ENCODE measurements at regions not wholly inside any gene's neighbourhood (a gene's known extent, or its start where the extent isn't known, plus 50 kb on each side); places are given as distances from the start of the nearest gene placed in this dataset.

GRCh38 chr11:129312730-129313503, 62.7 kb upstream of the BARX2 start:
- Histone ChIP-seq H2BK120ac (ENCODE audit: low read depth, low read length) (no peak overlapping the region), H3K9me3 (replicated peaks in 1 of 2; ENCODE audit: control insufficient read depth in 2 of 2, insufficient read depth in 1 of 2, low read depth in 1 of 2, low read length in 2 of 2) (no peaks in the 10 kb centered on the region), H2BK12ac (ENCODE audit: low read length) (no peak overlapping the region), H3K27me3 (ENCODE audit: control insufficient read depth in 3 of 3, insufficient read depth in 3 of 3, low read depth in 1 of 3, low read length in 3 of 3) (no peaks in the 10 kb centered on the region), H3K9ac (ENCODE audit: low read depth, low read length, poor library complexity) (no peak overlapping the region), H3K18ac (ENCODE audit: low read length) (peak overlapping the region; percentile 50), H2BK15ac (ENCODE audit: low read length) (no peak overlapping the region), H3K36me3 (replicated peaks in 1 of 2; ENCODE audit: control insufficient read depth in 2 of 2, insufficient read depth in 2 of 2, low read length in 2 of 2) (no peaks in the 10 kb centered on the region), H3K4me1 (ENCODE audit: control insufficient read depth in 2 of 2, insufficient read depth in 1 of 2, low read depth in 1 of 2, low read length in 2 of 2) (peaks cover 15 to 18% of the 10 kb centered on the region in 2 donors), H3K4ac (ENCODE audit: low read length) (no peak overlapping the region), H4K8ac (ENCODE audit: low read depth, low read length) (no peak overlapping the region), H3K4me2 (ENCODE audit: insufficient read depth, low read length, poor library complexity, severe bottlenecking) (no peak overlapping the region), H4K91ac (ENCODE audit: low read depth, low read length, poor library complexity) (no peak overlapping the region), H2AFZ (ENCODE audit: low read length) (peak overlapping the region; percentile 26), H3K14ac (ENCODE audit: low read length) (no peak overlapping the region), H3K4me3 (ENCODE audit: low read length in 2 of 2) (no peak overlapping the region), H2BK5ac (ENCODE audit: low read length) (no peak overlapping the region), H3K79me1 (ENCODE audit: low read depth, low read length) (no peaks in the 10 kb centered on the region), H2AK5ac (ENCODE audit: low read depth, low read length) (no peak overlapping the region), H3K27ac (replicated peaks; ENCODE audit: low read length) (no peak overlapping the region), H3K23ac (ENCODE audit: low read depth, low read length, poor library complexity) (no peak overlapping the region)
- WGBS, 2 donors (ENCODE audit: extremely low coverage in 2 of 2, insufficient read length in 2 of 2, insufficient replicate concordance in 1 of 2), result no CpG with 5 or more reads among the region's 25 CpGs
- no peak for DNase-seq (ENCODE audit: low spot score)

- no peak overlapping the region for H3K4me3 ChIP-seq (ENCODE audit: low read length in 2 of 2)
- WGBS, 2 donors (ENCODE audit: extremely low coverage in 2 of 2, insufficient read length in 2 of 2, insufficient replicate concordance in 1 of 2), result no CpG with 5 or more reads among the region's 8 CpGs
- no peak for DNase-seq (ENCODE audit: low spot score)
- no peak overlapping the region for H2BK12ac ChIP-seq (ENCODE audit: low read length)
- no peak overlapping the region for H3K4ac ChIP-seq (ENCODE audit: low read length)
- no peaks in the 10 kb centered on the region for H3K79me1 ChIP-seq (ENCODE audit: low read depth, low read length)
- H3K27ac ChIP-seq (replicated peaks; ENCODE audit: low read length), result no peak overlapping the region
- no peaks in the 10 kb centered on the region for H3K27me3 ChIP-seq (ENCODE audit: control insufficient read depth in 3 of 3, insufficient read depth in 3 of 3, low read depth in 1 of 3, low read length in 3 of 3)
- H3K9ac ChIP-seq (ENCODE audit: low read depth, low read length, poor library complexity), result no peak overlapping the region
- H2AFZ ChIP-seq (ENCODE audit: low read length), result no peak overlapping the region
- no peak overlapping the region for H4K91ac ChIP-seq (ENCODE audit: low read depth, low read length, poor library complexity)
- H3K14ac ChIP-seq (ENCODE audit: low read length), result no peak overlapping the region
- no peak overlapping the region for H2BK120ac ChIP-seq (ENCODE audit: low read depth, low read length)
- no peak overlapping the region for H2AK5ac ChIP-seq (ENCODE audit: low read depth, low read length)
- H4K8ac ChIP-seq (ENCODE audit: low read depth, low read length), result no peak overlapping the region
- H2BK15ac ChIP-seq (ENCODE audit: low read length), result no peak overlapping the region
- H3K36me3 ChIP-seq (replicated peaks in 1 of 2; ENCODE audit: control insufficient read depth in 2 of 2, insufficient read depth in 2 of 2, low read length in 2 of 2), result no peaks in the 10 kb centered on the region
- H3K4me1 ChIP-seq (ENCODE audit: control insufficient read depth in 2 of 2, insufficient read depth in 1 of 2, low read depth in 1 of 2, low read length in 2 of 2), result peaks cover 4 to 6% of the 10 kb centered on the region in 2 donors
- H3K4me2 ChIP-seq (ENCODE audit: insufficient read depth, low read length, poor library complexity, severe bottlenecking), result no peak overlapping the region
- no peak overlapping the region for H3K18ac ChIP-seq (ENCODE audit: low read length)
- no peak overlapping the region for H3K23ac ChIP-seq (ENCODE audit: low read depth, low read length, poor library complexity)
- H3K9me3 ChIP-seq (replicated peaks in 1 of 2; ENCODE audit: control insufficient read depth in 2 of 2, insufficient read depth in 1 of 2, low read depth in 1 of 2, low read length in 2 of 2), result peaks cover 0 to 3% of the 10 kb centered on the region in 2 donors
- H2BK5ac ChIP-seq (ENCODE audit: low read length), result no peak overlapping the region
These were observed 67.3 kb upstream of the BARX2 start for GRCh38 chr11:129308241-129308865.

GRCh38 chr11:129307162-129307561, 68.5 kb upstream of the BARX2 start:
- Histone ChIP-seq H2BK120ac (ENCODE audit: low read depth, low read length) (no peak overlapping the region), H3K4me1 (ENCODE audit: control insufficient read depth in 2 of 2, insufficient read depth in 1 of 2, low read depth in 1 of 2, low read length in 2 of 2) (no peaks in the 10 kb centered on the region), H4K8ac (ENCODE audit: low read depth, low read length) (no peak overlapping the region), H3K18ac (ENCODE audit: low read length) (no peak overlapping the region), H3K36me3 (replicated peaks in 1 of 2; ENCODE audit: control insufficient read depth in 2 of 2, insufficient read depth in 2 of 2, low read length in 2 of 2) (no peaks in the 10 kb centered on the region), H2AFZ (ENCODE audit: low read length) (no peak overlapping the region), H3K27me3 (ENCODE audit: control insufficient read depth in 3 of 3, insufficient read depth in 3 of 3, low read depth in 1 of 3, low read length in 3 of 3) (no peaks in the 10 kb centered on the region), H3K9me3 (replicated peaks in 1 of 2; ENCODE audit: control insufficient read depth in 2 of 2, insufficient read depth in 1 of 2, low read depth in 1 of 2, low read length in 2 of 2) (peaks cover 0 to 3% of the 10 kb centered on the region in 2 donors), H3K27ac (replicated peaks; ENCODE audit: low read length) (no peak overlapping the region), H3K14ac (ENCODE audit: low read length) (no peak overlapping the region), H3K4me3 (ENCODE audit: low read length in 2 of 2) (no peak overlapping the region), H2BK12ac (ENCODE audit: low read length) (no peak overlapping the region), H2BK15ac (ENCODE audit: low read length) (no peak overlapping the region), H3K9ac (ENCODE audit: low read depth, low read length, poor library complexity) (no peak overlapping the region), H3K79me1 (ENCODE audit: low read depth, low read length) (no peaks in the 10 kb centered on the region), H2AK5ac (ENCODE audit: low read depth, low read length) (no peak overlapping the region), H2BK5ac (ENCODE audit: low read length) (no peak overlapping the region), H4K91ac (ENCODE audit: low read depth, low read length, poor library complexity) (no peak overlapping the region), H3K4ac (ENCODE audit: low read length) (no peak overlapping the region), H3K23ac (ENCODE audit: low read depth, low read length, poor library complexity) (no peak overlapping the region), H3K4me2 (ENCODE audit: insufficient read depth, low read length, poor library complexity, severe bottlenecking) (no peak overlapping the region)
- no peak for DNase-seq (ENCODE audit: low spot score)
- WGBS, 2 donors (ENCODE audit: extremely low coverage in 2 of 2, insufficient read length in 2 of 2, insufficient replicate concordance in 1 of 2), result no CpG with 5 or more reads among the region's 3 CpGs

GRCh38 chr11:129302386-129303101, 73.1 kb upstream of the BARX2 start:
- no peak for DNase-seq (ENCODE audit: low spot score)
- Histone ChIP-seq H4K8ac (ENCODE audit: low read depth, low read length) (no peak overlapping the region), H2AFZ (ENCODE audit: low read length) (no peak overlapping the region), H3K4me3 (ENCODE audit: low read length in 2 of 2) (no peak overlapping the region), H3K36me3 (replicated peaks in 1 of 2; ENCODE audit: control insufficient read depth in 2 of 2, insufficient read depth in 2 of 2, low read length in 2 of 2) (no peaks in the 10 kb centered on the region), H3K14ac (ENCODE audit: low read length) (no peak overlapping the region), H3K23ac (ENCODE audit: low read depth, low read length, poor library complexity) (no peak overlapping the region), H2AK5ac (ENCODE audit: low read depth, low read length) (no peak overlapping the region), H2BK15ac (ENCODE audit: low read length) (no peak overlapping the region), H3K27me3 (ENCODE audit: control insufficient read depth in 3 of 3, insufficient read depth in 3 of 3, low read depth in 1 of 3, low read length in 3 of 3) (no peaks in the 10 kb centered on the region), H3K9ac (ENCODE audit: low read depth, low read length, poor library complexity) (no peak overlapping the region), H3K9me3 (replicated peaks in 1 of 2; ENCODE audit: control insufficient read depth in 2 of 2, insufficient read depth in 1 of 2, low read depth in 1 of 2, low read length in 2 of 2) (peaks cover 0 to 3% of the 10 kb centered on the region in 2 donors), H3K18ac (ENCODE audit: low read length) (no peak overlapping the region), H3K4ac (ENCODE audit: low read length) (no peak overlapping the region), H2BK5ac (ENCODE audit: low read length) (no peak overlapping the region), H2BK120ac (ENCODE audit: low read depth, low read length) (no peak overlapping the region), H3K79me1 (ENCODE audit: low read depth, low read length) (no peaks in the 10 kb centered on the region), H3K27ac (replicated peaks; ENCODE audit: low read length) (no peak overlapping the region), H3K4me2 (ENCODE audit: insufficient read depth, low read length, poor library complexity, severe bottlenecking) (no peak overlapping the region), H3K4me1 (ENCODE audit: control insufficient read depth in 2 of 2, insufficient read depth in 1 of 2, low read depth in 1 of 2, low read length in 2 of 2) (no peaks in the 10 kb centered on the region), H4K91ac (ENCODE audit: low read depth, low read length, poor library complexity) (no peak overlapping the region), H2BK12ac (ENCODE audit: low read length) (no peak overlapping the region)
- no CpG with 5 or more reads among the region's 6 CpGs for WGBS, 2 donors (ENCODE audit: extremely low coverage in 2 of 2, insufficient read length in 2 of 2, insufficient replicate concordance in 1 of 2)
